PC-9 (cell line): ENCODE measurements at regions not wholly inside any gene's neighbourhood (a gene's known extent, or its start where the extent isn't known, plus 50 kb on each side); places are given as distances from the start of the nearest gene placed in this dataset.

Experiments used
- BruUV-seq: library from RNA; stranded (reverse); fragments of 400-500 nt; replicated peaks from 2 replicates; lab custom pipeline; 2021; lab: Mats Ljungman, UMichigan
- CTCF ChIA-PET: fragments of 300-600 bp; sonication (Branson Sonifier 250); formaldehyde crosslinking; loops from one replicate; lab custom pipeline; 2022; ENCODE audit warnings: antibody characterized with exemption; lab: Charles Lee
- POLR2A ChIA-PET: fragments of 300-600 bp; sonication (Branson Sonifier 250); formaldehyde crosslinking; loops from one replicate; lab custom pipeline; 2022; ENCODE audit warnings: antibody characterized with exemption; ENCODE audit not compliant: unreplicated experiment; lab: Charles Lee
- DNase-seq, 2 experiments: peaks; one replicate each; pipeline versions ENCODE4 v3.0.0 to v3.0.0-alpha.2; 2015 to 2022; ENCODE audit warnings: mixed read lengths in 1 of 2
- H2AFZ ChIP-seq: fragments of 200-600 bp; sonication (generic); 2 replicates; pipeline ENCODE4 v1.8.1; 2017; ENCODE audit warnings: antibody characterized with exemption
- H3F3A ChIP-seq: fragments of 200-600 bp; sonication (generic); 2 replicates; pipeline ENCODE4 v1.8.1; 2017; ENCODE audit warnings: antibody characterized with exemption, mild to moderate bottlenecking, low read depth; ENCODE audit not compliant: insufficient read depth
- H3K27ac ChIP-seq: fragments of 200-600 bp; sonication (generic); 2 replicates; pipeline ENCODE4 v1.6.1; 2016; ENCODE audit warnings: mixed run types
- H3K27me3 ChIP-seq: fragments of 200-600 bp; sonication (generic); 2 replicates; pipeline ENCODE4 v1.6.1; 2016; ENCODE audit warnings: low read depth, mixed run types; ENCODE audit not compliant: insufficient read depth
- H3K36me3 ChIP-seq: fragments of 200-600 bp; sonication (generic); 2 replicates; pipeline ENCODE4 v1.6.1; 2016; ENCODE audit warnings: low read depth, mixed run types
- H3K4me1 ChIP-seq: fragments of 200-600 bp; sonication (generic); replicated peaks from 2 replicates; pipeline ENCODE4 v1.6.1; 2016; ENCODE audit warnings: mixed run types; ENCODE audit not compliant: insufficient read depth
- H3K4me2 ChIP-seq: fragments of 200-600 bp; sonication (generic); 2 replicates; pipeline ENCODE4 v1.6.1; 2017; ENCODE audit warnings: mixed run types
- H3K4me3 ChIP-seq: fragments of 200-600 bp; sonication (generic); 2 replicates; pipeline ENCODE4 v1.6.1; 2016; ENCODE audit warnings: mixed run types
- H3K79me2 ChIP-seq: fragments of 200-600 bp; sonication (generic); 2 replicates; pipeline ENCODE4 v1.6.1; 2017; ENCODE audit warnings: low read depth, mixed run types
- H3K9me2 ChIP-seq: fragments of 200-600 bp; sonication (generic); 2 replicates; pipeline ENCODE4 v1.8.1; 2017; ENCODE audit warnings: mild to moderate bottlenecking; ENCODE audit not compliant: insufficient read depth
- H3K9me3 ChIP-seq: fragments of 200-600 bp; sonication (generic); 2 replicates; pipeline ENCODE4 v1.8.1; 2016; ENCODE audit warnings: low read depth; ENCODE audit not compliant: insufficient read depth
- H4K20me1 ChIP-seq: fragments of 200-600 bp; sonication (generic); 2 replicates; pipeline ENCODE4 v1.8.1; 2017; ENCODE audit not compliant: insufficient read depth
- CTCF ChIP-seq: fragments of 200-600 bp; sonication (generic); conservative IDR thresholded peaks from 2 replicates; pipeline ENCODE4 v1.6.1; 2017; ENCODE audit warnings: mixed run types, antibody characterized with exemption, mild to moderate bottlenecking, moderate library complexity
- EZH2 ChIP-seq: fragments of 200-600 bp; sonication (generic); IDR thresholded peaks from 2 replicates; pipeline ENCODE4 v1.8.0; 2017; ENCODE audit warnings: antibody characterized with exemption, low read depth
- intact Hi-C: fragments of 100-400 bp; cut with micrococcal nuclease; formaldehyde crosslinking; loops from one replicate; pipeline ENCODE4 v1.10.0; 2022; ENCODE audit not compliant: unreplicated experiment

- no TSS peak for BruUV-seq
- peaks cover 7% of the 10 kb centered on the region; the same call in 1 of the 2 replicates for H3K4me1 ChIP-seq
- no peak overlapping the region for H3K4me3 ChIP-seq
- no peak overlapping the region for H3K27ac ChIP-seq
- POLR2A ChIA-PET = no interaction called here
- no peaks in the 10 kb centered on the region for H3K79me2 ChIP-seq
- no peaks in the 10 kb centered on the region for H3K9me2 ChIP-seq
- no peak overlapping the region for H3K4me2 ChIP-seq
- no peak for TF ChIP-seq EZH2
- TF ChIP-seq CTCF = no peak
- CTCF ChIA-PET = no interaction called here
- no peaks in the 10 kb centered on the region for H4K20me1 ChIP-seq
- peaks cover 18% of the 10 kb centered on the region; the same call in 1 of the 2 replicates for H3F3A ChIP-seq
- intact Hi-C loops = no loop called here
- no peaks in the 10 kb centered on the region for H3K36me3 ChIP-seq
- DNase-seq = no peak
- H2AFZ ChIP-seq = no peak overlapping the region
- H3K9me3 ChIP-seq = no peaks in the 10 kb centered on the region
- no peaks in the 10 kb centered on the region for H3K27me3 ChIP-seq
These were observed 134.1 kb upstream of the GLI2 start for GRCh38 chr2:120601566-120601965.

GRCh38 chr2:120602251-120602650, 133.4 kb upstream of the GLI2 start:
- Histone ChIP-seq H3K4me1 (peaks cover 7% of the 10 kb centered on the region; the same call in 1 of the 2 replicates), H3K36me3 (no peaks in the 10 kb centered on the region), H3K4me3 (no peak overlapping the region), H4K20me1 (no peaks in the 10 kb centered on the region), H3K27ac (no peak overlapping the region), H3K4me2 (no peak overlapping the region), H3K27me3 (no peaks in the 10 kb centered on the region), H2AFZ (no peak overlapping the region), H3K9me2 (no peaks in the 10 kb centered on the region), H3K79me2 (no peaks in the 10 kb centered on the region), H3K9me3 (no peaks in the 10 kb centered on the region), H3F3A (peaks cover 18% of the 10 kb centered on the region; the same call in 1 of the 2 replicates)
- ChIA-PET CTCF (no interaction called here), POLR2A (interaction anchor here (0.7 kb wide), 1 partner anchor 11 kb away, joined by 3 read pairs; no protein-coding TSS in a partner anchor)
- peak in 1 of 2 experiments; percentile 64 for DNase-seq
- intact Hi-C loops = no loop called here
- BruUV-seq = no TSS peak
- TF ChIP-seq EZH2 (no peak), CTCF (no peak)

- no peaks in the 10 kb centered on the region for H4K20me1 ChIP-seq
- CTCF ChIA-PET = interaction anchor here (0.6 to 0.7 kb wide), 2 partner anchors 140 to 257 kb away, joined by 3 to 7 read pairs; no protein-coding TSS in a partner anchor
- no peaks in the 10 kb centered on the region for H3K36me3 ChIP-seq
- POLR2A ChIA-PET = no interaction called here
- TF ChIP-seq EZH2 (no peak), CTCF (no peak)
- no peak overlapping the region for H3K4me2 ChIP-seq
- H3K4me3 ChIP-seq = no peak overlapping the region
- peaks cover 18% of the 10 kb centered on the region; the same call in 1 of the 2 replicates for H3F3A ChIP-seq
- no peaks in the 10 kb centered on the region for H3K79me2 ChIP-seq
- DNase-seq = no peak
- no TSS peak for BruUV-seq
- H3K27ac ChIP-seq = no peak overlapping the region
- peaks cover 7% of the 10 kb centered on the region; the same call in 1 of the 2 replicates for H3K4me1 ChIP-seq
- no peaks in the 10 kb centered on the region for H3K9me3 ChIP-seq
- H3K9me2 ChIP-seq = no peaks in the 10 kb centered on the region
- intact Hi-C loops = no loop called here
- no peak overlapping the region for H2AFZ ChIP-seq
- H3K27me3 ChIP-seq = no peaks in the 10 kb centered on the region
These were observed 130.9 kb upstream of the GLI2 start for GRCh38 chr2:120604767-120605166.
